GM21786 (cell line): ENCODE measurements at regions not wholly inside any gene's neighbourhood (a gene's known extent, or its start where the extent isn't known, plus 50 kb on each side); places are given as distances from the start of the nearest gene placed in this dataset.

Experiments used
- ATAC-seq: cut with Tn5 transposase; IDR thresholded peaks from one replicate; pipeline ENCODE4 v1.9.1; 2021; ENCODE audit not compliant: unreplicated experiment

DNA sequence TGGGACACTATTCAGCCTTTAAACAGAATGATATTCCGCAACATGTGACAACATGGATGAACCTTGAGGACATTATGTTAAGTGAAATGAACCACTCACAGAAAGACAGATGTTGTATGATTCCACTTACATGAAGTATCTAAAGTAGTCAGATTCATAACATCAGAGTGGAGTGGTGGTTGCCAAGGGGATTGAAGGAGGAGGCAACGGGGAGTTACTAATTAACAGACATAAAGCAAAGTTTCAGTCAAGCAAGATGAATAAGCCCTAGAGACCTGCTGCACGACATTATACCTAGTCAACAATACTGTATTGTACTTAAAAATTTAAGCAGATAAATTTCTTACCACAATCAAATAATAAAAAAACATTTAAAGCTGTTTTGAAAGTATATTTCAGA is 105.0 kb upstream of the NR0B1 start:
- ATAC-seq, result peak; percentile 84

- no peak for ATAC-seq
These were observed 93.2 kb upstream of the NR0B1 start for GRCh38 chrX:30402366-30402765.

GRCh38 chrX:30388325-30388724 is 79.1 kb upstream of the NR0B1 start:
- ATAC-seq, result no peak

GRCh38 chrX:30373951-30374350 is 64.8 kb upstream of the NR0B1 start:
- ATAC-seq, result no peak

DNA sequence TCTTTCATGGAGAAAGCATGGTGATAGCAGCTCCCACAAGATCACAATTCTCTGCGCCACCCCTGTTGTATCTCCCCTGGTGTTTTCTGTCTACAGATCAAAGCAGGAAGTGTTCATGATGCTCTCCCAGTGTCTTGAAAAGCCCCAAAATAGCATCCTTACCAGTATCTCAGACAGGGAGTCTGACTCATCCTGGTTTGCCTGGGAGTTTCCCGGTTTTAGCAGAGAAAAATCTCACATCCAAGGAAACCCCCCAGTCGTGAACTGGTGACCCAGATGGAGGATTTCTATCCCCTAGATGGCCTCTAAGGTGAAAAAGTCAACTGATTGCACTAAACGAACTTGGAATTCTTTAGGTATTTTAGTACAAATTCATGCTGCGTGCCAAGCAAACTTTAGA is 64.3 kb upstream of the NR0B1 start:
- ATAC-seq, result peak; percentile 59

GRCh38 chrX:30364229-30364628 is 55.0 kb upstream of the NR0B1 start:
- ATAC-seq, result no peak
